HG03354 (cell line): ENCODE measurements at regions not wholly inside any gene's neighbourhood (a gene's known extent, or its start where the extent isn't known, plus 50 kb on each side); places are given as distances from the start of the nearest gene placed in this dataset.

ENCODE experiments used
- ATAC-seq: cut with Tn5 transposase; IDR thresholded peaks from one replicate; pipeline ENCODE4 v1.9.1; 2021; ENCODE audit warnings: mild to moderate bottlenecking; ENCODE audit not compliant: unreplicated experiment, poor library complexity, severe bottlenecking

- no peak for ATAC-seq
These were observed 280.4 kb upstream of the HSF2 start for GRCh38 chr6:122118945-122119506.

GRCh38 chr6:122122202-122122601 lies 277.2 kb upstream of the HSF2 start:
- no peak for ATAC-seq

GRCh38 chr6:122122686-122123085 lies 276.8 kb upstream of the HSF2 start:
- ATAC-seq: no peak

- ATAC-seq: no peak
These were observed 274.5 kb upstream of the HSF2 start for GRCh38 chr6:122124908-122125307.

GRCh38 chr6:122126894-122127293 lies 272.6 kb upstream of the HSF2 start:
- ATAC-seq: no peak

- ATAC-seq: no peak
These were observed 271.0 kb upstream of the HSF2 start for GRCh38 chr6:122128445-122128844.

GRCh38 chr6:122129313-122130025 lies 270.0 kb upstream of the HSF2 start:
- no peak for ATAC-seq

GRCh38 chr6:122130026-122130348 lies 269.5 kb upstream of the HSF2 start:
- no peak for ATAC-seq

GRCh38 chr6:122130518-122130917 lies 268.9 kb upstream of the HSF2 start:
- no peak for ATAC-seq

- ATAC-seq: no peak
These were observed 263.1 kb upstream of the HSF2 start for GRCh38 chr6:122136386-122136785.

GRCh38 chr6:122140031-122140430 lies 259.4 kb upstream of the HSF2 start:
- no peak for ATAC-seq

GRCh38 chr6:122141246-122141645 lies 258.2 kb upstream of the HSF2 start:
- no peak for ATAC-seq

GRCh38 chr6:122143813-122144601 lies 255.4 kb upstream of the HSF2 start:
- no peak for ATAC-seq

- no peak for ATAC-seq
These were observed 254.2 kb upstream of the HSF2 start for GRCh38 chr6:122145246-122145645.

GRCh38 chr6:122145741-122146240 lies 253.7 kb upstream of the HSF2 start:
- no peak for ATAC-seq

GRCh38 chr6:122147291-122147690 lies 252.2 kb upstream of the HSF2 start:
- no peak for ATAC-seq

- ATAC-seq: no peak
These were observed 248.4 kb upstream of the HSF2 start for GRCh38 chr6:122151066-122151465.

GRCh38 chr6:122151763-122152162 lies 247.7 kb upstream of the HSF2 start:
- no peak for ATAC-seq

GRCh38 chr6:122153557-122153956 lies 245.9 kb upstream of the HSF2 start:
- no peak for ATAC-seq

- no peak for ATAC-seq
These were observed 245.3 kb upstream of the HSF2 start for GRCh38 chr6:122154155-122154554.
